ENCODE measurements at regions not wholly inside any gene's neighbourhood (a gene's known extent, or its start where the extent isn't known, plus 50 kb on each side); places are given as distances from the start of the nearest gene placed in this dataset.

DNA sequence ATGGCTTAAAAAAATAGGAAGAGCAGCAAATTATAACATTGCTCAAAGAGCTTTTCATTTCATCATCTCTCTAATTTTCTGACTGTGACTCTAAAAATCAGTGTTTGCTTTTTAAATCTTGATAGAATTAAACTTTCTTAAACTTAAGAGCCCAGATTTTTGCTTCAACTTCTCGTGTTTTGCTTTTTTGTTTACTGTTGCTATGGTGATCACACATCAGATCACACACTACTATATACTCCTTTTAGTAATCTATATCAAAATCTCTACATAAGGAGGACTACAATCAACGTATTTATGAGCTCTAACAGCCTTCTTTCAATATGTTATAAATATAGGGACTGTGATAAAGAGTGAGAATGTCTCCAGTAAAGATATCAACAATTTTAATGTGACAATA, 537.3 kb downstream of the KCNT2 start:
- no peak overlapping the region for H3K4me3 ChIP-seq (replicated peaks; ENCODE audit: low read depth, low read length)
- TF ChIP-seq, protein P1, sequence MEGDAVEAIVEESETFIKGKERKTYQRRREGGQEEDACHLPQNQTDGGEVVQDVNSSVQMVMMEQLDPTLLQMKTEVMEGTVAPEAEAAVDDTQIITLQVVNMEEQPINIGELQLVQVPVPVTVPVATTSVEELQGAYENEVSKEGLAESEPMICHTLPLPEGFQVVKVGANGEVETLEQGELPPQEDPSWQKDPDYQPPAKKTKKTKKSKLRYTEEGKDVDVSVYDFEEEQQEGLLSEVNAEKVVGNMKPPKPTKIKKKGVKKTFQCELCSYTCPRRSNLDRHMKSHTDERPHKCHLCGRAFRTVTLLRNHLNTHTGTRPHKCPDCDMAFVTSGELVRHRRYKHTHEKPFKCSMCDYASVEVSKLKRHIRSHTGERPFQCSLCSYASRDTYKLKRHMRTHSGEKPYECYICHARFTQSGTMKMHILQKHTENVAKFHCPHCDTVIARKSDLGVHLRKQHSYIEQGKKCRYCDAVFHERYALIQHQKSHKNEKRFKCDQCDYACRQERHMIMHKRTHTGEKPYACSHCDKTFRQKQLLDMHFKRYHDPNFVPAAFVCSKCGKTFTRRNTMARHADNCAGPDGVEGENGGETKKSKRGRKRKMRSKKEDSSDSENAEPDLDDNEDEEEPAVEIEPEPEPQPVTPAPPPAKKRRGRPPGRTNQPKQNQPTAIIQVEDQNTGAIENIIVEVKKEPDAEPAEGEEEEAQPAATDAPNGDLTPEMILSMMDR (IDR thresholded peaks at IDR 0.05; ENCODE audit: low read length, missing control alignments), result no peak
- no peak for DNase-seq (ENCODE audit: low read depth)

DNA sequence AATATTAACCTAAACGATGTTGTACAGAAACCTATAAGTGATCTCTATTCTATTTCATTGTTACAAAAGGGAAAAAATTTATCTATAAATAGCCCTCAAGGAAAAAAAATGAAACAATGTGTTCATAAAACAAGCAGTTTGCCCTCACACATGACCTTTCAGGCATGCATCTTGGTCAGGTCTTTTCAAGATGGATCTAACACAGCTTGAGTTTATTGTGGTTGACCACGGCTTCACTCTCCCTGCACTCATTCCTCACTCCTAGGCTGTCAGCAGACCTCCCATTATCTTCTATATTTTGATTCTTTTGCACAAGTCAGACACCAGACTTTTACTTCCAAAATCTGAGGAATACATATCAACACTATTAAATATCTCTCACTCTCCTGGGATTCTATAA, 544.3 kb downstream of the KCNT2 start:
- H3K4me3 ChIP-seq (replicated peaks; ENCODE audit: low read depth, low read length), result no peak overlapping the region
- TF ChIP-seq, protein P1 (IDR thresholded peaks at IDR 0.05; ENCODE audit: low read length, missing control alignments), result no peak
- no peak for DNase-seq (ENCODE audit: low read depth)

DNA sequence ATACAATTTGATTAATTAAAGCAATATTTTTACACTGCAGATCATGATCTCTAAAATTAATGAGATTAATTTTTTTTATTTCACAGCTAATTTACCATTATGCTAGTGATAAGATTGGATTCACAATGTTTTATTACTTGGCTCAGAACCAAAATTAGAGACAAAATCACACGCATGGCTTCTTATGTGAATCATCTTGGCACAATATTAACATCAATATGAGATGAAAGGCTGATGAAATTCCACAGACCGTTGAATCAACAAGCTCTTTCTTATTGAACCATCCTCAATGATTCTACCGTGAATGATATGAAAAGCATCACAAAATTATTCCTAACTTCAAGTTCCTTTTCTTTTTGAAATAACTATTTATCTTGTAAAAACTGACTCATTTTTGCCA, 544.9 kb downstream of the KCNT2 start:
- H3K4me3 ChIP-seq (replicated peaks; ENCODE audit: low read depth, low read length), result no peak overlapping the region
- peak; percentile 28 for DNase-seq (ENCODE audit: low read depth)
- TF ChIP-seq, protein P1 (IDR thresholded peaks at IDR 0.05; ENCODE audit: low read length, missing control alignments), result no peak

DNA sequence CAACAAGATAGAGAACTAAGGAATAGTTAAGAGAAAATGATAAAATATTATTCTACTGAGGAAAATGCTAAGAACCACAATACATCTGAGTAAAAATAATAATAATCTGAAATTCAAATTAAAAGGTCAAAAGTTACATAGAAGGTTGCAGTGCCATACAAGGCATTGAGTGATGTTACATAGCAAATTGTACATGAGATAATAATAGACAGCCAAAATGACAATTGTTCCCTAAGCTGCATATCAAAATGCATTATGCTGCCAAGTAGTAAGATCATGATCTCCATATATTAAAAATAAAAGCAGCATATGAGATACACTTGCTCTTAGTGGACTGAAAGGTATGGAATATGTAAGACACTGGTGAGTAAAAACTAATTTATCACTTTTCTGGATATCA, 547.7 kb downstream of the KCNT2 start:
- H3K4me3 ChIP-seq (replicated peaks; ENCODE audit: low read depth, low read length), result no peak overlapping the region
- TF ChIP-seq, protein P1 (IDR thresholded peaks at IDR 0.05; ENCODE audit: low read length, missing control alignments), result no peak
- DNase-seq (ENCODE audit: low read depth), result no peak

DNA sequence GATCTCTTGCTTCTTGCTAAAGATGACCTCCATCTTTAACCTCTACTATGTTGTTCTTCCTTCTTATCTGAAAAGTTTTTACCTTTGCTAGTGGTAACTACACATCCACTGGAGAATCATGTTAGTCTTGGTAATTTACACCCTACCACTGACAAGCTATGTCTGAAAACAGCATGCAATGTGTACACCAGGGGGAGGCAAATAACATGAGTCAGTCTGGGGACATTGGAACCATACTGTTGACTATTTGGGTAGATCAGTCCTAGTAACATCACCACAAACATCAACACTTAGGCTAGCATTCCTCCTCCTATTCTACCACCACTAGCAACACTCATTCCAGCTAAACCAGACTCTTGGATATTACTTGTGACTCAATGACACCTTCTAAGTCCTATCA, 549.0 kb downstream of the KCNT2 start:
- TF ChIP-seq, protein P1 (IDR thresholded peaks at IDR 0.05; ENCODE audit: low read length, missing control alignments), result no peak
- H3K4me3 ChIP-seq (replicated peaks; ENCODE audit: low read depth, low read length), result no peak overlapping the region
- no peak for DNase-seq (ENCODE audit: low read depth)

DNA sequence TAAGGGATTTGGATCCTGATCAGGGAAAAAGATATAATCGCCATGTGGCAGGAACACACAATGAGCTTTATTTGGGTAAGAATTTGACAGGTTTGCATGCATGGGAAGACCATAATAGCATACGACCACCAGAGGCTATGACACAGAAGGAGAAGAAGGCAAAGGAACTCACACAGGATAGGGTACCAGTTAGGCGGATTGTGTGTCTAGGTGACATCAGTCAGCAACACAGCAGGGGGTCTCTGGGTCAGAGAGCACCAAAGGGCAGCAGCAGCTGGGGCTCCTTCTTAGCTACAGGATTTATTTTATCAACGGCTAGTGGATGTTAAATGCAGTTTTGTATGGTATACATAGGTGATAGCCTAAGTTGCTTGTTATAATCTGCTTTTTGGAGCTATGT, 551.3 kb downstream of the KCNT2 start:
- TF ChIP-seq, protein P1 (IDR thresholded peaks at IDR 0.05; ENCODE audit: low read length, missing control alignments), result no peak
- no peak overlapping the region for H3K4me3 ChIP-seq (replicated peaks; ENCODE audit: low read depth, low read length)
- no peak for DNase-seq (ENCODE audit: low read depth)

DNA sequence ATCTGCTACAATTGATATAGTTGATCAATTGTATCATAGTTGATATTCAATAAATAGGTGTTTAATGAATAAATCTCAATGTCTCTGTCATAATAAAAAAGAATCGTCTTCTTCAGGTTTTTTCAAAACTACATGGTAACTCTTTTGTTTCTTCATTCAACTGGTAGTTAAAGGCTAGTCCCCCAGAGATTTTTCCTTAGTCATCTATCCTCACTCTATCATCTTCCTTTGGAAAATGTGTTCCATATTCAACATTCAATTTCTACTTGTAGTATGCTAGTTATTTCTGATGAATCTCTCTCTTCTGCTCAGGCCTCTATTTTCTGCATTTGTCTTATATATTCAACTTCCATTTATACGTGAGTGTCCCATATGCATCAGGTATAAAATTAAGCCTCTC, 558.8 kb downstream of the KCNT2 start:
- TF ChIP-seq, protein P1 (IDR thresholded peaks at IDR 0.05; ENCODE audit: low read length, missing control alignments), result no peak
- H3K4me3 ChIP-seq (replicated peaks; ENCODE audit: low read depth, low read length), result no peak overlapping the region
- DNase-seq (ENCODE audit: low read depth), result no peak
